Glomerular visceral epithelial cell (primary cell): ENCODE measurements at regions not wholly inside any gene's neighbourhood (a gene's known extent, or its start where the extent isn't known, plus 50 kb on each side); places are given as distances from the start of the nearest gene placed in this dataset.

Source experiments
- DNase-seq: peaks from one replicate; pipeline ENCODE4 v3.0.0-alpha.2; 2016; ENCODE audit errors: extremely low spot score

- DNase-seq = no peak
Observed at GRCh38 chr2:78925258-78925657, 100.2 kb upstream of the REG3G start.

- DNase-seq = no peak
Observed at GRCh38 chr2:78928502-78928901, 97.0 kb upstream of the REG3G start.

- no peak for DNase-seq
Observed at GRCh38 chr2:78940998-78941397, 84.5 kb upstream of the REG3G start.

- no peak for DNase-seq
Observed at GRCh38 chr2:78941751-78942150, 83.8 kb upstream of the REG3G start.

- no peak for DNase-seq
Observed at GRCh38 chr2:78963881-78964280, 61.6 kb upstream of the REG3G start.

GRCh38 chr2:78967294-78967693 lies 58.2 kb upstream of the REG3G start:
- no peak for DNase-seq

GRCh38 chr2:78973630-78974029 lies 51.9 kb upstream of the REG3G start:
- DNase-seq = no peak
